Osteocyte (in vitro differentiated cells): ENCODE measurements at regions not wholly inside any gene's neighbourhood (a gene's known extent, or its start where the extent isn't known, plus 50 kb on each side); places are given as distances from the start of the nearest gene placed in this dataset.

Source experiments
- DNase-seq: peaks from one replicate; pipeline ENCODE4 v3.0.0; 2021; ENCODE audit warnings: mixed read lengths; ENCODE audit not compliant: unreplicated experiment; ENCODE audit errors: extremely low spot score
- H3K27ac Mint-ChIP-seq: one replicate; pipeline ENCODE4 v1.8.0; 2021; ENCODE audit warnings: mild to moderate bottlenecking, mixed read lengths; ENCODE audit not compliant: unreplicated experiment
- H3K27me3 Mint-ChIP-seq: one replicate; pipeline ENCODE4 v1.8.0; 2021; ENCODE audit warnings: mixed read lengths; ENCODE audit not compliant: unreplicated experiment
- H3K36me3 Mint-ChIP-seq: one replicate; pipeline ENCODE4 v1.8.0; 2021; ENCODE audit warnings: mixed read lengths; ENCODE audit not compliant: unreplicated experiment
- H3K4me1 Mint-ChIP-seq: one replicate; pipeline ENCODE4 v1.8.0; 2021; ENCODE audit warnings: mixed read lengths; ENCODE audit not compliant: unreplicated experiment
- H3K4me3 Mint-ChIP-seq: one replicate; pipeline ENCODE4 v1.8.0; 2021; ENCODE audit warnings: mild to moderate bottlenecking, moderate library complexity, mixed read lengths; ENCODE audit not compliant: unreplicated experiment
- H3K9me3 Mint-ChIP-seq: one replicate; pipeline ENCODE4 v1.8.0; 2021; ENCODE audit warnings: mixed read lengths; ENCODE audit not compliant: unreplicated experiment
- TF ChIP-seq, protein P1 (sequence below): fragments of 200-600 bp; sonication (generic); IDR thresholded peaks from 2 replicates; pipeline ENCODE4 v1.5.0; 2021; ENCODE audit warnings: antibody characterized with exemption, mild to moderate bottlenecking, moderate library complexity

- DNase-seq: no peak
- H3K36me3 Mint-ChIP-seq: no peaks in the 10 kb centered on the region
- peaks cover 5% of the 10 kb centered on the region for H3K27me3 Mint-ChIP-seq
- H3K9me3 Mint-ChIP-seq: no peaks in the 10 kb centered on the region
- no peaks in the 10 kb centered on the region for H3K4me1 Mint-ChIP-seq
- H3K27ac Mint-ChIP-seq: no peak overlapping the region
- TF ChIP-seq, protein P1, sequence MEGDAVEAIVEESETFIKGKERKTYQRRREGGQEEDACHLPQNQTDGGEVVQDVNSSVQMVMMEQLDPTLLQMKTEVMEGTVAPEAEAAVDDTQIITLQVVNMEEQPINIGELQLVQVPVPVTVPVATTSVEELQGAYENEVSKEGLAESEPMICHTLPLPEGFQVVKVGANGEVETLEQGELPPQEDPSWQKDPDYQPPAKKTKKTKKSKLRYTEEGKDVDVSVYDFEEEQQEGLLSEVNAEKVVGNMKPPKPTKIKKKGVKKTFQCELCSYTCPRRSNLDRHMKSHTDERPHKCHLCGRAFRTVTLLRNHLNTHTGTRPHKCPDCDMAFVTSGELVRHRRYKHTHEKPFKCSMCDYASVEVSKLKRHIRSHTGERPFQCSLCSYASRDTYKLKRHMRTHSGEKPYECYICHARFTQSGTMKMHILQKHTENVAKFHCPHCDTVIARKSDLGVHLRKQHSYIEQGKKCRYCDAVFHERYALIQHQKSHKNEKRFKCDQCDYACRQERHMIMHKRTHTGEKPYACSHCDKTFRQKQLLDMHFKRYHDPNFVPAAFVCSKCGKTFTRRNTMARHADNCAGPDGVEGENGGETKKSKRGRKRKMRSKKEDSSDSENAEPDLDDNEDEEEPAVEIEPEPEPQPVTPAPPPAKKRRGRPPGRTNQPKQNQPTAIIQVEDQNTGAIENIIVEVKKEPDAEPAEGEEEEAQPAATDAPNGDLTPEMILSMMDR: no peak
- no peak overlapping the region for H3K4me3 Mint-ChIP-seq
These were observed 250.3 kb downstream of the SEC61B start for GRCh38 chr9:99472240-99472915.

- Mint-ChIP-seq H3K4me1 (no peaks in the 10 kb centered on the region), H3K4me3 (no peak overlapping the region), H3K27me3 (peaks cover 5% of the 10 kb centered on the region), H3K9me3 (no peaks in the 10 kb centered on the region), H3K27ac (no peak overlapping the region), H3K36me3 (no peaks in the 10 kb centered on the region)
- no peak for DNase-seq
- TF ChIP-seq, protein P1: no peak
These were observed 250.8 kb downstream of the SEC61B start for GRCh38 chr9:99472916-99473245.

- DNase-seq: no peak
- H3K9me3 Mint-ChIP-seq: no peaks in the 10 kb centered on the region
- H3K27me3 Mint-ChIP-seq: peaks cover 5% of the 10 kb centered on the region
- no peaks in the 10 kb centered on the region for H3K36me3 Mint-ChIP-seq
- H3K27ac Mint-ChIP-seq: no peak overlapping the region
- H3K4me1 Mint-ChIP-seq: no peaks in the 10 kb centered on the region
- H3K4me3 Mint-ChIP-seq: no peak overlapping the region
- TF ChIP-seq, protein P1: no peak
These were observed 252.1 kb downstream of the SEC61B start for GRCh38 chr9:99474186-99474585.

- Mint-ChIP-seq H3K27me3 (peaks cover 5% of the 10 kb centered on the region), H3K27ac (no peak overlapping the region), H3K4me3 (no peak overlapping the region), H3K36me3 (no peaks in the 10 kb centered on the region), H3K9me3 (no peaks in the 10 kb centered on the region), H3K4me1 (no peaks in the 10 kb centered on the region)
- TF ChIP-seq, protein P1: no peak
- DNase-seq: no peak
These were observed 253.5 kb downstream of the SEC61B start for GRCh38 chr9:99475401-99476065.

DNA sequence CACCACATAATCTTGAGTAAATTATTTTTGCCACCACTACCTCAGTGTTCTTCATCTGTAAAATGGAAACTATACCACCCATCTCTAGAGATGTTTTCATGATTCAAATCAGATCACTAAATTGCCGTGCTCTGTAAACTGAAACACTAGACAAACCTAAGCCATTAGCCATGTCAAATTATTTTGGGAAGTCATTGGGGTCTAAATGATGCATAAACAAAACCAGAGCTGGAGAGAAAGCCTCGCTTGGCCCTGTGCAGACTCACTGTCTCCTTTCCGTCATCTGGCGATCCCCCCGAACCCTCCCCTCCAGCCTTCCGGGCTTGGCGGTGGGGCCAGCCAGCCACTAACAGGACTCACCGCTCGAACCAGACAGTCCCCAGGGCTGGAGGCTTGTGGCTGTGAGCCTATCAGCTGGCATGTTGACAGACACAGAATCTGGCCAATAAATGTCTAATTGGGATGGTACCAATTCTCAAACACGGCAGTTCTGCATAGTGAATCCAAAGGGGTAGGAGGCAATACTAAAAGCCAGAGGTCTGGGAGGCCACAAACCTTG is 256.5 kb downstream of the SEC61B start:
- peaks cover 6% of the 10 kb centered on the region for H3K27me3 Mint-ChIP-seq
- no peaks in the 10 kb centered on the region for H3K9me3 Mint-ChIP-seq
- no peak overlapping the region for H3K27ac Mint-ChIP-seq

More for the DNA sequence above, 256.5 kb downstream of the SEC61B start:
- no peaks in the 10 kb centered on the region for H3K4me1 Mint-ChIP-seq
- no peaks in the 10 kb centered on the region for H3K36me3 Mint-ChIP-seq
- no peak overlapping the region for H3K4me3 Mint-ChIP-seq
- no peak for DNase-seq
- TF ChIP-seq, protein P1: no peak
